ENCODE measurements at regions not wholly inside any gene's neighbourhood (a gene's known extent, or its start where the extent isn't known, plus 50 kb on each side); places are given as distances from the start of the nearest gene placed in this dataset.
A peak's percentile ranks its signal among the peaks of the same experiment; 100 is the strongest.

DNA sequence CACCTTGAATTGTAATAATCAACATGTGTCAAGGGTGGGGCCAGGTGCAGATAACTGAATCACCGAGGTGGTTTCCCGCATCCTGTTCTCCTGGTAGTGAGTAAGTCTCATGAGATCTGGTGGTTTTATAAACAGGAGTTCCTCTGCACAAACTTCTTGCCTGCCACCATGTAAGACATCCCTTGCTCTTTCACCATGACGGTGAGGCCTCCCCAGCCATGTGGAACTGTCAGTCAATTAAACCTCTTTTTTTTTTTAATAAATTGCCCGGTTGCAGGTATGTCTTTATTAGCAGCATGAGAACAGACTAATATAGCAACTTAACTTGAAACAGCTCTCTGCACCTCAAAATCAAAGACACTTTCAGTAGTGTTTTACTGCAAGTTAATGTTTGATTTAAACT is 121.6 kb downstream of the OGFRL1 start:
- Mint-ChIP-seq H3K36me3 (no peaks in the 10 kb centered on the region), H3K27ac (no peak overlapping the region), H3K9me3 (no peaks in the 10 kb centered on the region)
- DNase-seq (ENCODE audit: low spot score in 2 of 2) (peak in 1 of 2 donors; percentile 9), ATAC-seq (peak in 1 of 2 donors; percentile 68)

DNA sequence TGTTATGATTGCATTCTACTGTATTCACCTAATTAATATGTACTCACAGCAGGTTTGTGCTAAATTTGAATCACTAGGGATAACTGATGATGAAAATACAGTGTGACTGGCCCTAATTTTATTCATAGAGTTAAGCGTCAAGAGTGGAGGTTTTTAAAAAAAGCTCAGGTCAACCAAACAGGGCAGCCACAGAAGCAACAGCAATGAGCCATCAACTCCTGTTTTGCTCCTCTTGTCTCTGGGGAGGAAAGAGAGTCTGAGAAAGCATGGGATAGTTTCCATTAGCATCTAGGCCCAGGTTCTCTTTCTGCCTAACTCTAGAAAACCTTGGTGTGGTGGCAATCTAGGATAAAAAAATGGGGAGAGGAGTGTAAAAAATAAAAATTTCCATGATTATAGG is 122.1 kb downstream of the OGFRL1 start:
- Mint-ChIP-seq H3K27ac (no peak overlapping the region), H3K9me3 (no peaks in the 10 kb centered on the region), H3K36me3 (no peaks in the 10 kb centered on the region)
- DNase-seq (ENCODE audit: low spot score in 2 of 2) = no peak
- no peak for ATAC-seq

DNA sequence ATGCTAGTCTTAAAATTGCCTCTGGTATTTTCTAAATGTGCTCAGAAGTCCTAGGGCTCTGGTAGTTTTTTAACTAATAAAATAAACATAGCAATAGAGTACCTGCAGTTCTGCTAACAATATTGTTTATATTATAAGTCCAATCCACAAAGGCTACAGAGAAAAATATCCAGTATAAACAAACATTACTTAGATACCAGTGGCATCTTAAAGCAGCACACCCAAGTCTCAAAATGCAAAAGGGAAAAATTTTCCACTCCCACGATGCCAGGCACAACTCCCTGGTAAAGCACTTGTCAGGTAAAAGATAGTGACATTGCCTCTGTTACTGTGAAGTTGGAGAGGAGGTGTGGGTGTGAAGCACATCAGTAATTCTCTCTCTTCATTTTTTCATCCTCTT is 123.3 kb downstream of the OGFRL1 start:
- no peak overlapping the region for H3K27ac Mint-ChIP-seq
- DNase-seq (ENCODE audit: low spot score in 2 of 2) (no peak), ATAC-seq (no peak)
- H3K36me3 Mint-ChIP-seq = no peaks in the 10 kb centered on the region
- no peaks in the 10 kb centered on the region for H3K9me3 Mint-ChIP-seq

DNA sequence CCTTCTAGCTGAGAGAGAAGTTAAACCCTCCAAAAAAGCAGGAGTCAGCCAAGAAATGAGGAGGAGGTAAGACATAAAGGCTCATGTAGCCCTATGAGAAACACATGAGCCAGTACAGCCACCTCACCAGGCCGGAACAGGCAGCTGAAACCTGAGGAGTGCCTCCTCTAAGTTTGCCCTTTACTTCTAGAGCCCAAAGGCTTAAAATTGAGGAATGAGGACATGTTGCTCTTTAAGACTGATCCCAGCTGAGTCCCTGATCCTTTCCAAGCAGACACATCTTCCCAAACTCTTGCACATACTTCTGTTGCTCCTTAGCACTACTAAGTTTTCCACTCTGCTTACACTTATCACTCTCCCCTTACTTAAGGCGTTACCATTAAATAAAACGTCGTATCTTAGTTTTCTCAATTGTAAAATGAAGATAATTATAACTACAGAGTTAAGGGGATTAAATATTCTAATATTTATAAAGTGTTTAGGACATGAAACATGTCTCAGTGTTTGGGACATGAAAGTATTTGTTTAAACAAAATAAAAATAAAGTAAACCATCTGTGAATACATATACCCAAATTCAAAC is 124.0 kb downstream of the OGFRL1 start:
- Mint-ChIP-seq H3K9me3 (no peaks in the 10 kb centered on the region), H3K36me3 (no peaks in the 10 kb centered on the region), H3K27ac (no peak overlapping the region)
- DNase-seq (ENCODE audit: low spot score in 2 of 2) = no peak
- ATAC-seq = no peak

DNA sequence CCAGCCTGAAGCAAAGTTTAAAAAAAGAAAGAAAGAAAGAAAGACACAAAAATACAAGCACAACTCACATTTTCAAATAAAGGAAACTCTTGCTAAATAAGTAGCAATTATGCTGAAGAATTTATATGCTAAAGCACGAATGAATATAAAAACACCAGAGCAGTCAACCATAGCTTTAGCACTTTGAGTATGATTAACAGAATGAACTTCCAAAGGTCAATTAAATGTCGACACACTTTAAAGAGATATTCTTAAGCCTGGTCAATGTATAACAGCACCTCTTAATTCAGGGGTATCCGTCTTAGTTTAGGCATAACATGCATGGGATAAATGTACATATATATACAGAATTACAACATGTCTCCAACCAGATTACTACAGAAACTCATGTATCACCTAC is 125.9 kb downstream of the OGFRL1 start:
- ATAC-seq (no peak), DNase-seq (ENCODE audit: low spot score in 2 of 2) (no peak)
- H3K36me3 Mint-ChIP-seq = peaks cover 3 to 5% of the 10 kb centered on the region in 2 donors
- H3K9me3 Mint-ChIP-seq = no peaks in the 10 kb centered on the region
- no peak overlapping the region for H3K27ac Mint-ChIP-seq

DNA sequence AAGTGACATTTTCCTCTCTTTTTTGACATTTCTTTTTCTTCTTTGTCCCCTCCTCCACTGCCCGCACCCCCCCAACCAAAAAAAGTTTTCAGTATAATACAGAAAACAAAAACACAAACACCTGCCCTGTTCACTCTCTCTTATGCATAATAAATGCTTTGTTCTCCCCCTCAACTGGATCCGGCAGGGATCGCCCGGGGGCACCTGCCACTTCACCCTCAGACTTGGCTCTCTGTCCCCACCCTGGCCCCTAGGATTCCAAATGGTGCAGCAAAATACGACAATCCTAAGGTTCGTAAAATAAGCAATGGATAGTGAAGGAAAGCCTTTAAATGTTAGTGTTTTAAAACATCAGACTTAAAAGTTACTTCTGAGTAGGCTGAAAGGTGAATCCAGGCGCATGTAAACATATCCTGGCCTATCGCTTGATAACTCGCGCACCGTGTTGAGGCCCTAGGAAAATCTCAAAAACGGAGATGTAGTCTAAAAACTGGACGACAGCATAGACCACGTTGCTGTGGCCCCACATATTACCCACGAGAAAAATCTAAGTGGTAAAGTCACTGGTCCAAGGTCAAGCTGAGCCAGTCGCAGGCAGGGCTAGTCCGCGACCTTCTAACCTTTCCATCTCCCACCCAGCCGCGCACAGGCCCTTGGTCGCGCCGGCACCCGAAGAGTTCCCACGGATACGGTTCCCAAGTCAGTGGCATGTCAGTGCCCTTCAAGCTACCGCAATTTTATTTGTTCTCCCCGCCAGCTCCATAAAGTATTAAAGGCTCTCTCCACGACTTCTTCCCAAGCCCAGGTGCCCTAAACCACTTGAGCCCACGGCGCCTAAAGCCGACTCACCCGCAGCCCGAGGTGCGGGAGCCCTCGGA is 130.8 kb downstream of the OGFRL1 start:
- Mint-ChIP-seq H3K9me3 (no peaks in the 10 kb centered on the region), H3K36me3 (peaks cover 6 to 12% of the 10 kb centered on the region in 2 donors), H3K27ac (no peak overlapping the region)
- DNase-seq (ENCODE audit: low spot score in 2 of 2) = no peak
- ATAC-seq = no peak

DNA sequence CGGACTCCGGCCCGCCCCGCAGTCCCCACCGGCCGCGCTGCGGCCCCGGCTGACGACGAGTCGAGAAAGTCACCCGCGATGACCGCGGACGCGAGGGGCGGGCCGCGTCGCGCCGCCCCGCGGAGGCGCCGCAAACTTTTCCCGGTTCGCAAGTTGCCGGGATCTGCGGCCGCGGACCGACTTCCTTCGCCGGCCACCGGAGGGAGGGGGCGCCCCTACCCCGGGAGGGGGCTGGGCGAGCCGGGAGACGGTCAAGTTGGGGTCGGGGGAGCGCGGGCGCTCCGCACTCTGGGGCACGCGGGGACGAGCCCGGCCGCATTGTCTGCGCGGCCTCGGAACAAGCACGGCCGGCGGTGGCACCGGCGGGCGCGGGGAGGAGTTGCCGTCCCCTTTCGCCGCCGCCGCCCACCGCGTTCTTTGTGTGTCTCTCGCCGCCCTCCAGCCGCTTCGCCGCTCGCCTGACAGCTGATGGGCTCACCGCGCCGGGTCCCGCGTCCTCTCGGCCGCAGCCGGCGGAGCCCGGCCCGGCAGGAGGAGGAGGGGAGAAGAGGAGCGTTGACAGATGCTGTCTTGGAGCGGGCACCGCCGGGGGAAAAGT is 131.6 kb downstream of the OGFRL1 start:
- DNase-seq (ENCODE audit: low spot score in 2 of 2) = no peak
- no peaks in the 10 kb centered on the region for H3K9me3 Mint-ChIP-seq
- H3K27ac Mint-ChIP-seq = no peak overlapping the region
- peak in 1 of 2 donors; percentile 29 for ATAC-seq
- H3K36me3 Mint-ChIP-seq = peaks cover 6 to 12% of the 10 kb centered on the region in 2 donors

DNA sequence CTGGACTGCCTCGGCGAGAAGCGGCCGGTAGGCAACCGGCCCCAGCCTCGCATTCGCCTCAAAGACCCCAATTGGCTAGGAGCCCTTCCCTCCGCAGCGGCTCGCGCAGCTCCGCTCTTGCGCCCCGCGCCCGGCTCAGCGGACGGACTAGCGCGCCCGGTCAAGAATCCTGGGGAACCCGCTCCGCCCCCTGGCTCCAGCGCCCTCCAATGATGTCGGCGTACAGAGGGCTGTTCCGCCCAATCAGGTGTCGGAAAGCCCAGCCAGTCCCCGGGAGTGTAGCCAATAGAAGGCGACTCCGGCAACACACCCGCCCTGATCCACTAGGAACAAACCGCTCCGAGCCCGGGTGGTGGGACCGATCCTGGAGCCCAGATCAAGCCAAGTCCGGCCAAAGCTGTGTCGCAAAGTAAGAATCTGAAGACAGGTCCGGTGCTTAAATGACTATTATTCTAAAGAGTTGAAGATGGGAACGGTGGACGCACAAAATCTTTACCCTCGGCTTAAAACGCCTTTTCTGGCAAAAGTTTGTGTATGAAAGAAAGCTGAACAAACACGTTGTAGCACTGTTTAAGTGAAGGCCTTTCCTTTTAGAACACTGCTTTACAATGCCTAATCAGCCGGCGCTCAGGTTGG is 132.2 kb downstream of the OGFRL1 start:
- Mint-ChIP-seq H3K36me3 (peaks cover 6 to 12% of the 10 kb centered on the region in 2 donors), H3K9me3 (no peaks in the 10 kb centered on the region), H3K27ac (no peak overlapping the region)
- DNase-seq (ENCODE audit: low spot score in 2 of 2) = peak in 1 of 2 donors; percentile 35
- peak; percentile 29 to 96 for ATAC-seq

DNA sequence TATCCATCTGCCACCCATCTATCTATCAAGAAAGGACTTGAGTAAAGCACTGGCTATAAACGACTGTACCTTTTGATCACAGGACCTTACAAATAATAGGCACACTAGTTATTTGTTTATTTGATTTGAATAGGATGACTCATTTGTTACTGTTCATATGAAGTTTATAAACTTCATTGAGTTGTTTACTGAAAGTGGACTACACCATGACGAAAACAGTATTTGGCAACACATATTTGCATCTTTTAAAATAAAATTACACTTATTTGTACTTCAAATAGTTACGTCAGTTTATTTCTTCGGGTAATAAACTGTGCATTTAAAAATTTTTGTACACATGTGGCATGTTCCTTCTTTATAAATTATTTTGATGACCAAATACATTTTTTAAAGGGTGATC is 133.0 kb downstream of the OGFRL1 start:
- H3K27ac Mint-ChIP-seq = no peak overlapping the region
- no peaks in the 10 kb centered on the region for H3K9me3 Mint-ChIP-seq
- H3K36me3 Mint-ChIP-seq = peaks cover 6 to 12% of the 10 kb centered on the region in 2 donors
- DNase-seq (ENCODE audit: low spot score in 2 of 2) (no peak), ATAC-seq (no peak)

DNA sequence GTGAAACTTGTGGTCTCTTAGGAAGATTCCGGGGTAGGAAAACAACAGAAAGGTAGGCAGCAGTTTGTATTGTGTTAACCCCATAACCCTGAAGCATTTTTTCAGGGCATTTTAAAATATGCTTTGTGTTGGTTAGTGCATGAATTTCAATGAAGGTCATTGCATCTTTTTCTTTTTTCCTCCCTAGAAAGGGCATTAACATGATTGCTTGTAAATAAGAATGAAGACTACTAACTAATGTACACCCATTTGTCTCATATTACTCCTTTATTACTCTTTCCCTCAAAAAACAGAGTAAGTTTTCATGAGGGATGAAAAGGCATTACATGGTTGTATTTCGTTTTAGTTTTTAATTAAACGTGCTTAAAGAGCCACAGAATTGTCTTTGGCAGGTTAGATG is 141.4 kb downstream of the OGFRL1 start:
- no peaks in the 10 kb centered on the region for H3K9me3 Mint-ChIP-seq
- H3K36me3 Mint-ChIP-seq = no peaks in the 10 kb centered on the region
- DNase-seq (ENCODE audit: low spot score in 2 of 2) (no peak), ATAC-seq (no peak)
- H3K27ac Mint-ChIP-seq = no peak overlapping the region

DNA sequence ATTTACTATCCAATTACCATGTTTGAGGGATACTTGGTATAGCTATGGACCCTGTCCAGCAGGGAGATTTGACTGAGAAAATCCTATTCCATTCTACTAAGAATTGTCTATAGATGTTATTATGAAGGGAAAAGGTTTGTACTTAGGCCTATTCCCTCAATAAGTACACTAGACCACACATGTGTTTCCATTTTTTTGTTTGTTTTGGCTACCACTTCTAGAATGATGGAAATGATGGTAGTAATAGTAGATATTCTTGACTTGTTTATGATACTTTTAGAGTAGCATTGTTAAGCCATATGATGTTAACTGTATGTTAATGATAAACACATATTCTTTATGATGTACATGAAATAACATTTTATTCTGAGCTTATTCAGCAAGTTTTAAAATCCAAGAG is 144.8 kb downstream of the OGFRL1 start:
- H3K27ac Mint-ChIP-seq = no peak overlapping the region
- DNase-seq (ENCODE audit: low spot score in 2 of 2) (no peak), ATAC-seq (no peak)
- H3K36me3 Mint-ChIP-seq = no peaks in the 10 kb centered on the region
- peaks cover 0 to 4% of the 10 kb centered on the region in 2 donors for H3K9me3 Mint-ChIP-seq

DNA sequence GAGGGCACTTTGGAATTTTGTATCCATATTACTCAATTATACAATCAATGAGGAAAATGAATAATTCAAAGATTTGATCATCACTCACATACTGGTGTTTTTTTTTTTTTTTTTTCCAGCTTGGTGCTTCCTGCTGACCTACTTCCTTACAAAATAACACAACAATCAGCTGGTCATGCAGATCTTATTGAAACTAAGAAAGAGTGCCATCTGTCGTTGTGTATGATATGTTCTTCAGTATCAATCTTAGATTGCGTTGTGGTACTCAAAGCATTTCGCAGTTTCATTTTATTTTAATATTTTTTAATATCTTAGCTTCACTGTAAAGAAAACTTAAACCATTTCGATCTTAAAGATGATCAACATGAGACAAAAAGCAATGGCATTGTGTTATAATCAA is 155.6 kb downstream of the OGFRL1 start:
- H3K36me3 Mint-ChIP-seq = no peaks in the 10 kb centered on the region
- ATAC-seq = no peak
- H3K9me3 Mint-ChIP-seq = no peaks in the 10 kb centered on the region

DNA sequence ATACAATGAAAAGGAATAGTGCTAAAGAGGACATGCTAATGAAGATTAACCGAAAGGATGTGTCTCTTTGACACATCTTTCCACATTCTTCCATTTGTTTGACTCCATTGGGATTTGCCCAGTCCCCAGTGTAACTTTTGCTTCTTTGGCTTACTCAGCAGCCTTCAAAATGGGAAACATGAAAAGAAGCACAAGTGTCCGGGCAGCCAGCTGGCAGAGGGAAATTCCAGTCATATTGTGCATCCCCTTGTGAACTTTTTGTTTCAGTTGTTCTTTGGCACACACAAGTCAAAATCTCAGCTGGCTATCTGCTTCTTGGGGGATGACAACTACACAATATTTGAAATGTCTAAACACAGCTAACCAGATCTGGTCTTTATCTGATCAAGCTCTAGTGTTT is 157.4 kb downstream of the OGFRL1 start:
- no peaks in the 10 kb centered on the region for H3K36me3 Mint-ChIP-seq
- DNase-seq (ENCODE audit: low spot score in 2 of 2) = no peak
- H3K27ac Mint-ChIP-seq = no peak overlapping the region
- peaks cover 0 to 6% of the 10 kb centered on the region in 2 donors for H3K9me3 Mint-ChIP-seq
- no peak for ATAC-seq

More for the DNA sequence above, 155.6 kb downstream of the OGFRL1 start:
- H3K27ac Mint-ChIP-seq = no peak overlapping the region
- DNase-seq (ENCODE audit: low spot score in 2 of 2) = no peak

DNA sequence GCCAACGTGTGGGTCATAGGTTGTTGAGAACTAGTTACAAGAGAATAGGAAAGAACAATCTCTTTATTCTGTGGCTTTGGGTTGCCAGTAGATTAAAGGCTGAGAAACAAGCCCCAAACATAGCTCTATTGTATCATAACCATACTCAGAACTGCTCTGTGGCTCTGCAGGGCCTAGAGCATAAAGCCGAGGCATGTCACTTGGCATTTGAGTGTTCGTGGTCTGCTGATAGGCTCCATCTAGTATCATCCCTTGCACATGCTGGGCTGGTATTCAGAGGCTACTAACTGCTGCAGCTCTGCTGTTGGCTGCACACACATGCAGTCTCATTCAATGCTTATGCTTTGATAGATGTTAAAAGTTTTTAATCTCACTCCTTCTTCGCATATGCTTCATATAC is 157.9 kb downstream of the OGFRL1 start:
- Mint-ChIP-seq H3K9me3 (peaks cover 0 to 6% of the 10 kb centered on the region in 2 donors), H3K36me3 (no peaks in the 10 kb centered on the region), H3K27ac (no peak overlapping the region)
- ATAC-seq = no peak
- DNase-seq (ENCODE audit: low spot score in 2 of 2) = no peak

DNA sequence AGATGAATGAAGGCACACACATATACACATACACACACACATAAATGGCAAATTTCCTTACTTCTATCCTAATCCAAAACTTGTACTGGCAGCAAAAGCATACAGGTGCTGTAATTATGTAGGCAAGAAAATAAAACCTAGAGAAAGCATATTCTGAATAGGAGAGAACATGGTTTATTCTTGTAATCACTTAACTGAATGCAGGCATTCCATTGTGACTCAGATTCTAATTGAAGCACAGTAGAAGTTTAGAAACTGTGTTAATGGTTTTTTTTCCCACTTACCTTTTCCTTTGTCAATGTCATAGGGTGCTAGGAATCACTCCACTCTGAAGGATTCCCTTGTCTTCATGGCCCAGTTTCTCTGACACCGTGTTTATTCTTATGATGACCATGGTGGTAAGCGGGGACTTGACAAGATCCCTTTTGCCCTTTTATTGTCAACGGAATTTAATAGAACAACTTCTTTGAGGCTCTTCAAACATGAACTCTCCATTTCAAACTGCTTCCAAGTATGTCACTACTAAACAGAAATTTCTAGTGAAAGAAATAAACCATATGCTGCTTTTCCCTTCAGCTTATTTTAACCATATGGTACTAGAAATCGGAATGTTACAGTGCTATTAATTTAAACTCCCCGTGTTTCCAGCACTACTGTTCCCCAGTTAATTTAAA is 164.2 kb downstream of the OGFRL1 start:
- ATAC-seq (no peak), DNase-seq (ENCODE audit: low spot score in 2 of 2) (no peak)
- H3K9me3 Mint-ChIP-seq = peaks cover 0 to 6% of the 10 kb centered on the region in 2 donors
- no peak overlapping the region for H3K27ac Mint-ChIP-seq
- H3K36me3 Mint-ChIP-seq = no peaks in the 10 kb centered on the region

DNA sequence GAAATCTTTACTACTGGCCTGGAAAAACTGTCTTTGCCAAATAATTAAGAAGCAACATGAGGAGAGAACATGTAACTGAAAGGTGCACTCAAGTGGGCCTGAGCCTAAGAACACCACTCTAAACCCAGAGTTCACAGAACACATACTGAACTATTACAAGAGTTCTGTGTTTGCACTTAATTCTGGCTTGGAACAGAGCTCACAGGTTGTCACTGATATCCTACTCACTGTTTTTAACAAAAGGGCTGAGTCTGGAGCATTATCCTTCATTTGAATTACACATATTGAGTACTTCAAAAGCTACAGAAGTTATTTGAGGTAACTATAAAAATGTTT is 164.7 kb downstream of the OGFRL1 start:
- no peak for ATAC-seq
- H3K9me3 Mint-ChIP-seq = peaks cover 0 to 6% of the 10 kb centered on the region in 2 donors
- DNase-seq (ENCODE audit: low spot score in 2 of 2) = no peak
- H3K27ac Mint-ChIP-seq = no peak overlapping the region
- no peaks in the 10 kb centered on the region for H3K36me3 Mint-ChIP-seq

DNA sequence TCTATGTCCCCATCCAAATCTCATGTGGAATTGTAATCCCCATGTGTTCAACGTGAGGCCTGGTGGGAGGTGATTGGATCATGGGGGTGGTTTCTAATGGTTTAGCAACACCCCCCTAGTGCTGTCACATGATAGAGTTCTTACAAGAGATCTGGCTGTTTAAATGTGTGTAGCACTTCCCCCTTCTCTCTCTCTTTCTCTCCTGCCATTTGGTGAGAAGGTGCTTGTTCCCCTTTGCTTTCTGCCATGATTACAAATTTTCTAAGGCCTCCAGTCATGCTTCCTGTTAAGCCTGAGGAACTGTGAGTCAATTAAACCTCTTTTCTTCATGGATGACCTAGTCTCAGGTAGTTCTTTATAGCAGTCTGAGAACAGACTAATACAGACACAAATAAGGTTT is 165.4 kb downstream of the OGFRL1 start:
- peaks cover 0 to 6% of the 10 kb centered on the region in 2 donors for H3K9me3 Mint-ChIP-seq
- no peaks in the 10 kb centered on the region for H3K36me3 Mint-ChIP-seq
- no peak for DNase-seq (ENCODE audit: low spot score in 2 of 2)
- H3K27ac Mint-ChIP-seq = no peak overlapping the region
- no peak for ATAC-seq

All from activated naive CD4-positive, alpha-beta T cell treated with anti-CD3 and anti-CD28 coated beads, Interleukin-2, amount 50 U/mL, for 72 hours (primary cell).